ENCODE measurements at regions not wholly inside any gene's neighbourhood (a gene's known extent, or its start where the extent isn't known, plus 50 kb on each side); places are given as distances from the start of the nearest gene placed in this dataset.

- TF ChIP-seq REST (IDR thresholded peaks at IDR 0.05; ENCODE audit: low read depth) (no peak), EZH2 (IDR thresholded peaks at IDR 0.05) (no peak), SIN3A (IDR thresholded peaks at IDR 0.05; ENCODE audit: low read depth) (no peak)
Observed at GRCh38 chr16:51416926-51417325, 265.9 kb upstream of the SALL1 start (continued).

- ChIA-PET CTCF (no interaction called here), POLR2A (no interaction called here), RAD21 (ENCODE audit: low non-redundant PET in 1 of 2, low total read pairs in 2 of 2, uncharacterized antibody in 2 of 2, unreplicated experiment in 2 of 2) (no interaction called here)
- Histone ChIP-seq H3K36me3 (ENCODE audit: control insufficient read depth in 1 of 2, insufficient read depth in 2 of 2, low read length in 2 of 2) (no peaks in the 10 kb centered on the region), H3K27me3 (ENCODE audit: insufficient read depth, low read length) (no peaks in the 10 kb centered on the region), H3K79me2 (ENCODE audit: insufficient read depth, low read length) (no peaks in the 10 kb centered on the region), H3K4me3 (replicated peaks in 1 of 2; ENCODE audit: low read depth in 1 of 2, low read length in 2 of 2) (no peak overlapping the region), H3K9me3 (ENCODE audit: control insufficient read depth in 1 of 2, insufficient read depth in 1 of 2, low read depth in 1 of 2, low read length in 2 of 2) (peaks cover 10 to 17% of the 10 kb centered on the region in 2 experiments; a peak in 2 of 4 replicates), H3K27ac (ENCODE audit: low read depth, low read length) (no peak overlapping the region), H3K9me2 (ENCODE audit: insufficient read depth) (no peaks in the 10 kb centered on the region), H3K4me2 (ENCODE audit: low read length) (no peak overlapping the region), H3K4me1 (ENCODE audit: control insufficient read depth in 1 of 2, insufficient read depth in 2 of 2, low read length in 2 of 2) (no peaks in the 10 kb centered on the region), H3K9ac (ENCODE audit: low read length) (no peak overlapping the region), H4K20me1 (ENCODE audit: insufficient read depth) (no peaks in the 10 kb centered on the region), H2AFZ (ENCODE audit: low read depth, low read length, poor library complexity, severe bottlenecking) (no peak overlapping the region)
- TF ChIP-seq SP1 (IDR thresholded peaks at IDR 0.05; ENCODE audit: low read depth) (no peak), RAD21 (IDR thresholded peaks at IDR 0.05; ENCODE audit: low read depth) (no peak), ELF1 (IDR thresholded peaks at IDR 0.05; ENCODE audit: borderline replicate concordance, low read depth) (no peak), POLR2AphosphoS5 (IDR thresholded peaks at IDR 0.05; ENCODE audit: low read depth, low read length) (no peak), JUND (IDR thresholded peaks at IDR 0.05) (no peak), POLR2A (IDR thresholded peaks at IDR 0.05; ENCODE audit: borderline replicate concordance, extremely low read depth, insufficient read depth, insufficient read length) (no peak), CBX3 (IDR thresholded peaks at IDR 0.05; ENCODE audit: low read depth) (no peak), REST (IDR thresholded peaks at IDR 0.05; ENCODE audit: low read depth) (no peak), TCF7L2 (IDR thresholded peaks at IDR 0.05; ENCODE audit: borderline replicate concordance, extremely low read depth, insufficient read depth, insufficient read length) (no peak), ZFX (IDR thresholded peaks at IDR 0.05) (no peak), SRF (IDR thresholded peaks at IDR 0.05; ENCODE audit: low read depth) (no peak), CTCF (IDR thresholded peaks at IDR 0.05 in 2 of 3, conservative IDR thresholded peaks at IDR 0.05 in 1 of 3; ENCODE audit: borderline replicate concordance in 1 of 3, insufficient read depth in 1 of 3, low read depth in 2 of 3, low read length in 2 of 3) (no peak), SIN3A (IDR thresholded peaks at IDR 0.05; ENCODE audit: low read depth) (no peak), EGR1 (IDR thresholded peaks at IDR 0.05; ENCODE audit: low read depth) (no peak), CEBPB (IDR thresholded peaks at IDR 0.05; ENCODE audit: low read depth) (no peak), YY1 (IDR thresholded peaks at IDR 0.05; ENCODE audit: extremely low read depth, insufficient replicate concordance, low read depth, low read length) (no peak)
- ATAC-seq (no peak), DNase-seq (ENCODE audit: low read depth, low spot score) (no peak)
- intact Hi-C loops (cut with micrococcal nuclease): no loop called here
- BruUV-seq (replicated peaks): no TSS peak
Observed at GRCh38 chr16:51410125-51410524, 259.1 kb upstream of the SALL1 start.
